OCI-LY7 (cell line): ENCODE measurements at regions not wholly inside any gene's neighbourhood (a gene's known extent, or its start where the extent isn't known, plus 50 kb on each side); places are given as distances from the start of the nearest gene placed in this dataset.

ENCODE experiments used
- BruUV-seq: library from RNA; stranded (reverse); fragments of 400-500 nt; replicated peaks from 2 replicates; lab custom pipeline; 2021; lab: Mats Ljungman, UMichigan
- CTCF ChIA-PET: fragments of 300-600 bp; sonication (Branson Sonifier 250); formaldehyde crosslinking; loops from one replicate; lab custom pipeline; 2022; ENCODE audit warnings: antibody characterized with exemption; ENCODE audit not compliant: unreplicated experiment; lab: Charles Lee
- POLR2A ChIA-PET: fragments of 300-600 bp; sonication (Branson Sonifier 250); formaldehyde crosslinking; loops from one replicate; lab custom pipeline; 2022; ENCODE audit warnings: antibody characterized with exemption; lab: Charles Lee
- DNase-seq: peaks from one replicate; pipeline ENCODE4 v3.0.0-alpha.2; 2015; ENCODE audit warnings: low spot score
- H2AFZ ChIP-seq: fragments of 200-600 bp; sonication (generic), shearing (Covaris generic); 2 replicates; pipeline ENCODE4 v1.6.1; 2014; ENCODE audit warnings: mild to moderate bottlenecking, antibody characterized with exemption, low read length, moderate library complexity
- H3K27ac ChIP-seq: fragments of 200-600 bp; sonication (generic); 2 replicates; pipeline ENCODE4 v1.5.1; 2014; ENCODE audit warnings: mixed run types, low read depth, mild to moderate bottlenecking, moderate library complexity, low read length, inconsistent platforms; ENCODE audit not compliant: poor library complexity, severe bottlenecking
- H3K36me3 ChIP-seq: fragments of 200-600 bp; sonication (generic); 2 replicates; pipeline ENCODE4 v1.6.1; 2014; ENCODE audit warnings: mild to moderate bottlenecking, antibody characterized with exemption, low read length, moderate library complexity, mixed read lengths; ENCODE audit not compliant: insufficient read depth
- H3K4me1 ChIP-seq: fragments of 200-600 bp; sonication (generic); 2 replicates; pipeline ENCODE4 v1.5.1; 2014; ENCODE audit warnings: mild to moderate bottlenecking, low read length; ENCODE audit not compliant: insufficient read depth, poor library complexity, severe bottlenecking
- H3K4me2 ChIP-seq: fragments of 200-600 bp; sonication (generic); 2 replicates; pipeline ENCODE4 v1.6.1; 2014; ENCODE audit warnings: mild to moderate bottlenecking, low read length
- H3K4me3 ChIP-seq: fragments of 200-600 bp; sonication (generic); 2 replicates; pipeline ENCODE4 v1.5.1; 2014; ENCODE audit warnings: mild to moderate bottlenecking, low read depth, low read length; ENCODE audit not compliant: poor library complexity, severe bottlenecking
- H3K79me2 ChIP-seq: fragments of 200-600 bp; sonication (generic); 2 replicates; pipeline ENCODE4 v1.6.1; 2016; ENCODE audit warnings: low read depth, mild to moderate bottlenecking, low read length, moderate library complexity, mixed read lengths; ENCODE audit not compliant: insufficient read depth
- H3K9me2 ChIP-seq: fragments of 200-600 bp; sonication (generic); 2 replicates; pipeline ENCODE4 v1.6.1; 2016; ENCODE audit warnings: mild to moderate bottlenecking, low read length, mixed read lengths; ENCODE audit not compliant: insufficient read depth
- H3K9me3 ChIP-seq: fragments of 200-600 bp; sonication (generic); 2 replicates; pipeline ENCODE4 v1.6.1; 2014; ENCODE audit warnings: mild to moderate bottlenecking, mixed run types, low read length, mixed read lengths
- H4K20me1 ChIP-seq: fragments of 200-600 bp; sonication (generic); 2 replicates; pipeline ENCODE4 v1.6.1; 2014; ENCODE audit warnings: mild to moderate bottlenecking, antibody characterized with exemption, low read length, moderate library complexity, mixed read lengths; ENCODE audit not compliant: insufficient read depth
- EZH2phosphoT487 ChIP-seq: fragments of 200-600 bp; sonication (generic); IDR thresholded peaks from 2 replicates; pipeline ENCODE4 v1.6.1; 2018; ENCODE audit warnings: low read depth, borderline replicate concordance, mild to moderate bottlenecking, mixed run types, antibody characterized with exemption, low read length, moderate library complexity, mixed read lengths
- intact Hi-C: fragments of 100-400 bp; cut with micrococcal nuclease; formaldehyde crosslinking; loops from one replicate; pipeline ENCODE4 v1.10.0; 2022; ENCODE audit not compliant: unreplicated experiment
- TF ChIP-seq, protein P1 (sequence below): fragments of 200-600 bp; sonication (generic); conservative IDR thresholded peaks from 2 replicates; pipeline ENCODE4 v1.5.1; 2014; ENCODE audit warnings: mild to moderate bottlenecking, antibody characterized with exemption, low read length, moderate library complexity, mixed read lengths

DNA sequence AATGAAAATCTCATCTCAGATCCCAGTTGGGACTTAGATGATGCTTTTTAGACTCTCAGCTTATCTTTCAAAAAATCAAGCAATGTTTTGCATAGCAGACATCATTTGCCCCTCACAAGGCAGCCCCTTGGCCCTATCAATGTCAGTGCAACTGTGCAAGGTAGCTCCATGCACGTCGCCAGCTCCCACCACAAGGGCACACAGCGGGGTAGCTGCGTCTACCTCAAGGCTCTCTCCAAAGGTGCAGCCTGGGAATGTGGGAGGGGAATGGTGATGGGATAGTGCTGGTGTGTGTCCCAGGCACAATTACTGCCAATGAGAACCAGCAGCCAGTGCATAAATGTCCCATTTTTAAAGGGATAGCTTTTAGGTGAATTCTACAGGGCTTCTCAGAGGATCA lies 137.5 kb upstream of the SYNDIG1 start:
- no peak for TF ChIP-seq EZH2phosphoT487
- TF ChIP-seq, protein P1, sequence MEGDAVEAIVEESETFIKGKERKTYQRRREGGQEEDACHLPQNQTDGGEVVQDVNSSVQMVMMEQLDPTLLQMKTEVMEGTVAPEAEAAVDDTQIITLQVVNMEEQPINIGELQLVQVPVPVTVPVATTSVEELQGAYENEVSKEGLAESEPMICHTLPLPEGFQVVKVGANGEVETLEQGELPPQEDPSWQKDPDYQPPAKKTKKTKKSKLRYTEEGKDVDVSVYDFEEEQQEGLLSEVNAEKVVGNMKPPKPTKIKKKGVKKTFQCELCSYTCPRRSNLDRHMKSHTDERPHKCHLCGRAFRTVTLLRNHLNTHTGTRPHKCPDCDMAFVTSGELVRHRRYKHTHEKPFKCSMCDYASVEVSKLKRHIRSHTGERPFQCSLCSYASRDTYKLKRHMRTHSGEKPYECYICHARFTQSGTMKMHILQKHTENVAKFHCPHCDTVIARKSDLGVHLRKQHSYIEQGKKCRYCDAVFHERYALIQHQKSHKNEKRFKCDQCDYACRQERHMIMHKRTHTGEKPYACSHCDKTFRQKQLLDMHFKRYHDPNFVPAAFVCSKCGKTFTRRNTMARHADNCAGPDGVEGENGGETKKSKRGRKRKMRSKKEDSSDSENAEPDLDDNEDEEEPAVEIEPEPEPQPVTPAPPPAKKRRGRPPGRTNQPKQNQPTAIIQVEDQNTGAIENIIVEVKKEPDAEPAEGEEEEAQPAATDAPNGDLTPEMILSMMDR = no peak
- CTCF ChIA-PET = no interaction called here
- intact Hi-C loops = no loop called here

DNA sequence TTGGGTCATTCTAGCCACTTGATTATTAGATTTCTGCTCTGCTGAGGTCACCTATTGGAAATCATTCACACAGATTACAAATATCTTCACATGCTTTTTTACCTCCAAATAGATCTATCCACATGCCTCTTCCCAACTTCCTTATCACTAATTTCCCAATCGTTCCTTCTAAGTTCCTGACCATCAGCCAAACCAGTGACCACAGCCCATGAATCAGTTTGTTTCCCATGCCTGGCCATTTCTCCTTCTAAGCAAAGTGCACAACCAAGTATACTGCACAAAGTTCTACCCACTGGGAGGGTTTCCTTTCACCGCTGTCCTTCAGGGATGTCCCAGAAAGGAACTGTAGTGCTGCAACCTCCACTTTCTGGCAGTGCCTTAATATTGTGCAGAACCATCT lies 140.5 kb upstream of the SYNDIG1 start:
- no peak overlapping the region for H3K4me2 ChIP-seq
- no peaks in the 10 kb centered on the region for H3K9me3 ChIP-seq
- ChIA-PET CTCF (no interaction called here), POLR2A (no interaction called here)
- TF ChIP-seq, protein P1 = no peak
- no peak for TF ChIP-seq EZH2phosphoT487
- no TSS peak for BruUV-seq
- DNase-seq = no peak
- intact Hi-C loops = no loop called here
- no peaks in the 10 kb centered on the region for H3K79me2 ChIP-seq
- no peaks in the 10 kb centered on the region for H3K4me1 ChIP-seq
- no peaks in the 10 kb centered on the region for H3K9me2 ChIP-seq
- no peaks in the 10 kb centered on the region for H3K36me3 ChIP-seq
- H2AFZ ChIP-seq = no peak overlapping the region
- no peak overlapping the region for H3K4me3 ChIP-seq
- no peaks in the 10 kb centered on the region for H4K20me1 ChIP-seq
- no peak overlapping the region for H3K27ac ChIP-seq

More for the DNA sequence above, 137.5 kb upstream of the SYNDIG1 start:
- Histone ChIP-seq H2AFZ (no peak overlapping the region), H3K4me1 (no peaks in the 10 kb centered on the region), H3K9me2 (no peaks in the 10 kb centered on the region), H3K9me3 (no peaks in the 10 kb centered on the region), H3K4me3 (no peak overlapping the region), H3K27ac (no peak overlapping the region), H3K36me3 (no peaks in the 10 kb centered on the region), H3K4me2 (no peak overlapping the region), H4K20me1 (no peaks in the 10 kb centered on the region), H3K79me2 (no peaks in the 10 kb centered on the region)
- no TSS peak for BruUV-seq
- POLR2A ChIA-PET = no interaction called here
- DNase-seq = no peak

DNA sequence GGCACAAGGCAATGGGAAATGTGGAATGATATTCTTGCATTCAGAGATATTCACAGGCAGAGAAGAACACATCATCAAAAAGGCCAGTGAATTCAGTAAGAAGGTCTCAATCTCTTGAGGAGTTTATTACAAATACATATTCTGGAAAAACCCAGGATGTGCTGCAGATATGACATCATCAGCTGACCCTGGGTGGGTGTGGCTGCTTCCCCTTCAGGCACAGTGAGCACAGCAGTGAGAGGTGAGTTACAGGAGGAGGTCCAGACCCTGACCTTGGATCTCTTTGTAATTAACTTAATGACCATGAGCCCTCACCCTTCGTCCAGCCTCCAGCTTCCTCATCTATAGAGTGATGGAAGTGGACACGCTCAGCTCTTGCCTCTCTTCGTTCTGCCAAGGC lies 147.5 kb upstream of the SYNDIG1 start:
- Histone ChIP-seq H3K36me3 (no peaks in the 10 kb centered on the region), H3K9me3 (no peaks in the 10 kb centered on the region), H3K9me2 (no peaks in the 10 kb centered on the region), H3K79me2 (no peaks in the 10 kb centered on the region), H2AFZ (no peak overlapping the region), H3K4me1 (no peaks in the 10 kb centered on the region), H3K27ac (no peak overlapping the region), H4K20me1 (no peaks in the 10 kb centered on the region), H3K4me3 (no peak overlapping the region), H3K4me2 (no peak overlapping the region)
- no peak for DNase-seq
- BruUV-seq = no TSS peak
- intact Hi-C loops = no loop called here
- TF ChIP-seq, protein P1 = no peak
- TF ChIP-seq EZH2phosphoT487 = no peak
- CTCF ChIA-PET = no interaction called here
- POLR2A ChIA-PET = no interaction called here
